T-helper 2 cell treated with Interferon-gamma antibody and Interleukin-4, amounts not matched to agents 100 ng/mL and 5 ng/mL, for 36 hours (primary cell): ENCODE measurements at regions not wholly inside any gene's neighbourhood (a gene's known extent, or its start where the extent isn't known, plus 50 kb on each side); places are given as distances from the start of the nearest gene placed in this dataset.

Source experiments
- intact Hi-C: fragments of 100-400 bp; cut with micrococcal nuclease; formaldehyde crosslinking; loops from one replicate; pipeline ENCODE4 v1.15.1; 2023

- intact Hi-C loops, result loop anchor here (2.0 to 5.0 kb wide), 5 partner anchors 16 to 77 kb away; no protein-coding TSS in a partner anchor
These were observed 72.4 kb upstream of the TNFAIP3 start for GRCh38 chr6:137794516-137795201.

- intact Hi-C loops, result loop anchor here (2.0 kb wide), 2 partner anchors 15 to 59 kb away; no protein-coding TSS in a partner anchor
These were observed 71.6 kb upstream of the TNFAIP3 start for GRCh38 chr6:137795501-137795900.

GRCh38 chr6:137798261-137798660 lies 68.8 kb upstream of the TNFAIP3 start:
- intact Hi-C loops, result no loop called here

GRCh38 chr6:137798846-137799245 lies 68.2 kb upstream of the TNFAIP3 start:
- intact Hi-C loops, result no loop called here

- intact Hi-C loops, result loop anchor here (1.0 kb wide), 1 partner anchor 67 kb away; the partner anchor contains the start of gene TNFAIP3
These were observed 67.0 kb upstream of the TNFAIP3 start for GRCh38 chr6:137799950-137800568.

GRCh38 chr6:137800762-137801161 lies 66.3 kb upstream of the TNFAIP3 start:
- intact Hi-C loops, result loop anchor here (1.0 kb wide), 1 partner anchor 67 kb away; the partner anchor contains the start of gene TNFAIP3

GRCh38 chr6:137801352-137802114 lies 65.5 kb upstream of the TNFAIP3 start:
- intact Hi-C loops, result no loop called here

GRCh38 chr6:137802408-137803182 lies 64.5 kb upstream of the TNFAIP3 start:
- intact Hi-C loops, result no loop called here

GRCh38 chr6:137804637-137805036 lies 62.4 kb upstream of the TNFAIP3 start:
- intact Hi-C loops, result no loop called here

- intact Hi-C loops, result no loop called here
These were observed 61.4 kb upstream of the TNFAIP3 start for GRCh38 chr6:137805622-137806021.

- intact Hi-C loops, result no loop called here
These were observed 60.0 kb upstream of the TNFAIP3 start for GRCh38 chr6:137806914-137807682.

GRCh38 chr6:137808191-137808590 lies 58.9 kb upstream of the TNFAIP3 start:
- intact Hi-C loops, result no loop called here

- intact Hi-C loops, result no loop called here
These were observed 58.2 kb upstream of the TNFAIP3 start for GRCh38 chr6:137808836-137809315.

- intact Hi-C loops, result loop anchor here (2.0 to 5.0 kb wide), 2 partner anchors 15 to 132 kb away; no protein-coding TSS in a partner anchor
These were observed 57.0 kb upstream of the TNFAIP3 start for GRCh38 chr6:137809895-137810553.

- intact Hi-C loops, result loop anchor here (1.0 to 5.0 kb wide), 3 partner anchors 14 to 132 kb away; no protein-coding TSS in a partner anchor
These were observed 56.4 kb upstream of the TNFAIP3 start for GRCh38 chr6:137810554-137811120.

GRCh38 chr6:137811121-137811915 lies 55.7 kb upstream of the TNFAIP3 start:
- intact Hi-C loops, result loop anchor here (1.0 to 5.0 kb wide), 3 partner anchors 13 to 131 kb away; no protein-coding TSS in a partner anchor

- intact Hi-C loops, result loop anchor here (1.0 to 5.0 kb wide), 3 partner anchors 12 to 130 kb away; no protein-coding TSS in a partner anchor
These were observed 55.0 kb upstream of the TNFAIP3 start for GRCh38 chr6:137811916-137812553.
